AG09309 (cell line): ENCODE measurements at regions not wholly inside any gene's neighbourhood (a gene's known extent, or its start where the extent isn't known, plus 50 kb on each side); places are given as distances from the start of the nearest gene placed in this dataset.

Experiments used
- DNase-seq: peaks from one replicate; pipeline ENCODE4 v3.0.0-alpha.2; 2010; ENCODE audit warnings: low read depth
- H3K4me3 ChIP-seq: 2 replicates; pipeline ENCODE4 v1.5.1; 2011; ENCODE audit warnings: mild to moderate bottlenecking, low read depth, low read length, moderate library complexity; ENCODE audit not compliant: control insufficient read depth
- TF ChIP-seq, protein P1 (sequence below): IDR thresholded peaks from 2 replicates; pipeline ENCODE4 v1.5.1; 2011; ENCODE audit warnings: mild to moderate bottlenecking, low read depth, low read length, inconsistent platforms; ENCODE audit not compliant: insufficient read depth, control insufficient read depth; ENCODE audit errors: missing control alignments

DNA sequence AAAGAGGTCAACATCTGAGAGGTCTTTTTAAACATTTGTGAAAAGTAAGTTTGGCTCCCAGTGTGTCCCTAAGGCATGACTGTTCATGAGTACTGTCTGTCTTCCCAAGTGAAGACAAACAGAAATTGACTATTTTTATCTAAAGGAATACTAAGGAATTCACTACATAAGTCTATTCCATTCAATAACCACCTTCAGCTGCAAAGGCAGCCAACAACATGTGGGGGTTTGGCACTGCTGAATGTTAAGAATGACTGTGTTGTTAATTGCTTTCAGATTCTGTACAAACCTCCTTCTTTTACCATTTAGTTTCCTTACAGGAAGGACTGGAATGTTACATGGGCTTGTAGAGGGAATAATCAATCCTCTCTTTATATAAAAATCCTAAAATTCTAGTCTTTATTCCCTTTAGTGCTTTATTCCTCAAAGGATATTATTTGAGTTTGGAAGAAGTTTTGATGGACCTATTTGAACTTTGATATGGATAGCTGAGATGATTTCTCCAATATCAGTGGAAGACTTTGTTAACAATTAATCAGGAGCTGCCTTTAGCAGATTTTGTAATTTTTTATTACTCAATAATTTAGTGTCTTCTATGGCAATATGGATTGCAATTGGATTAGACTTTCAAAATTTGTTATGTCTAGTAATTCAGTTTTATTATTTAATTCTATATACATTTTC, 201.7 kb upstream of the CHRM3 start:
- TF ChIP-seq, protein P1, sequence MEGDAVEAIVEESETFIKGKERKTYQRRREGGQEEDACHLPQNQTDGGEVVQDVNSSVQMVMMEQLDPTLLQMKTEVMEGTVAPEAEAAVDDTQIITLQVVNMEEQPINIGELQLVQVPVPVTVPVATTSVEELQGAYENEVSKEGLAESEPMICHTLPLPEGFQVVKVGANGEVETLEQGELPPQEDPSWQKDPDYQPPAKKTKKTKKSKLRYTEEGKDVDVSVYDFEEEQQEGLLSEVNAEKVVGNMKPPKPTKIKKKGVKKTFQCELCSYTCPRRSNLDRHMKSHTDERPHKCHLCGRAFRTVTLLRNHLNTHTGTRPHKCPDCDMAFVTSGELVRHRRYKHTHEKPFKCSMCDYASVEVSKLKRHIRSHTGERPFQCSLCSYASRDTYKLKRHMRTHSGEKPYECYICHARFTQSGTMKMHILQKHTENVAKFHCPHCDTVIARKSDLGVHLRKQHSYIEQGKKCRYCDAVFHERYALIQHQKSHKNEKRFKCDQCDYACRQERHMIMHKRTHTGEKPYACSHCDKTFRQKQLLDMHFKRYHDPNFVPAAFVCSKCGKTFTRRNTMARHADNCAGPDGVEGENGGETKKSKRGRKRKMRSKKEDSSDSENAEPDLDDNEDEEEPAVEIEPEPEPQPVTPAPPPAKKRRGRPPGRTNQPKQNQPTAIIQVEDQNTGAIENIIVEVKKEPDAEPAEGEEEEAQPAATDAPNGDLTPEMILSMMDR = no peak
- no peak overlapping the region for H3K4me3 ChIP-seq
- peak; percentile 10 for DNase-seq

DNA sequence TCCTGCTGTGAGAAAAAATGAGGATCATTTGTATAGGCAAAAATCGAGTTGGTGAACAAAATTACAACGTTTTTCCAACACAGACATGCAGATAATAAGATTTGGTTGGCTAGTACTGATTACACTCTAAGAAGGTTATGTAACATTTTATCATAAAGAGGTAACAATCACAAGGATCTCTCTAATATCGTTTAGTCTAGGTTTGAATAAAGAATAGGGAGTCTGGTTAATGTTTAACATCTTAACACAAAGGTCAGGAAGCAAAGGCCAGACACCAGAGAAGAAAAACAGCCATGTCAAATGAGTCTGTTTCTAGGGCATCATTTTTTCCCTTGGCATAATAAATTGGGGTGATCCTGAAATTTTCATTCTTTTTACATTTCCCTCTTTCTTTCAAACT, 207.4 kb upstream of the CHRM3 start:
- TF ChIP-seq, protein P1 = no peak
- DNase-seq = no peak
- no peak overlapping the region for H3K4me3 ChIP-seq

DNA sequence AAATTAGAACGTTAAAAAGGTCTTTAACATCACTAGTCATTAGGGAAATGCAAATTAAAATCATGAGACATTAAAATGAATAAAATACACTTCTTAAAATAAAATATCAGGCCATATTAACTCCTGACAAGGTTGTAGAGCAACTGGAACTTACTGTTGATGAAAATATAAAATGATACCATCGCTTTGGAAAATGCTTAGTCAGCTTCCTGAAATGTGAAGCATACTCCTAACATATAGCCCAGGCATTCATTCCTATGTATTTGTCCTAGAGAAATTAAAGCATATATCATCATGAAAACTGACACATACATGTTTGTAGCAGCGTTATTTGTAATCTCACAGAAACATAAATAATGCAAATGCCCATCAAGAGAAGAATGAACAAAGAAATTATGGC, 211.5 kb upstream of the CHRM3 start:
- TF ChIP-seq, protein P1 = no peak

DNA sequence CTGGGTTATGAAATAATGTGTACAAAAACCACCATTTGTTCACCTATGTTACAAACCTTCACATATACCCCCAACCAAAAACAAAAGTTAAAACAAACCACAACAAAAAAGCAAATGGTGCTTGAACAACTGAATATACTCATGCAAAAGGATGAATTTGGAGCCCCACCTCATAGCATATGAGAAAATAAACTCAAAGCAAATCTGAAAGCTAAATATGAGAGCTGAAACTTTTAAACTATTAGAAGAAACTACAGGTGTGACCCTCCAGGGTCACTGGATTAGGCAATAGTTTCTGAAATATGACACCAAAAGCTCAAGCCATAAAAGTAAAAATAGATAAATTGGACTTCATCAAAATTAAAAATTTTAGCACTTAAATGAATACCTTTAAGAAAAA, 215.5 kb upstream of the CHRM3 start:
- H3K4me3 ChIP-seq = no peak overlapping the region
- TF ChIP-seq, protein P1 = no peak
- no peak for DNase-seq

More for the DNA sequence above, 211.5 kb upstream of the CHRM3 start:
- no peak for DNase-seq
- H3K4me3 ChIP-seq = no peak overlapping the region

DNA sequence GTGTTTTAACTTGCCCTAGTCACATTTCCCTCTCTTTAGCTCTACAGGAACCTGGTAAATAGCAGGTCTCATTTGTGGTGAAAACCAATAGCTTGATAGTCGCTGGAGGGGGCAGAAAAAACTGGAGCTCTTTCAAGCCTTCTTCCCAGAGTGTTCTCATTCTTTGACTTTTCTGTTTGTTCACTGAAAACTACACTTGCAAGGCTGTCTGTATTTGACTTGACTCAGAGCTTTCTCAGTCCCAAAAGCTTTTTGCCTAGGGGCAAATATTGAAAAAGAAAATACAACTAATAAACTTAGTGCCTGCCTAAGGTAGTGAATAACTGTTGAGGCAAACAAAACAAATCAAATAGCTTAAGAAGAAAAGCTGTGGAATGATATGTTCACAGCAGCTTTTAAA, 217.1 kb upstream of the CHRM3 start:
- H3K4me3 ChIP-seq = no peak overlapping the region
- no peak for DNase-seq
- TF ChIP-seq, protein P1 = no peak

DNA sequence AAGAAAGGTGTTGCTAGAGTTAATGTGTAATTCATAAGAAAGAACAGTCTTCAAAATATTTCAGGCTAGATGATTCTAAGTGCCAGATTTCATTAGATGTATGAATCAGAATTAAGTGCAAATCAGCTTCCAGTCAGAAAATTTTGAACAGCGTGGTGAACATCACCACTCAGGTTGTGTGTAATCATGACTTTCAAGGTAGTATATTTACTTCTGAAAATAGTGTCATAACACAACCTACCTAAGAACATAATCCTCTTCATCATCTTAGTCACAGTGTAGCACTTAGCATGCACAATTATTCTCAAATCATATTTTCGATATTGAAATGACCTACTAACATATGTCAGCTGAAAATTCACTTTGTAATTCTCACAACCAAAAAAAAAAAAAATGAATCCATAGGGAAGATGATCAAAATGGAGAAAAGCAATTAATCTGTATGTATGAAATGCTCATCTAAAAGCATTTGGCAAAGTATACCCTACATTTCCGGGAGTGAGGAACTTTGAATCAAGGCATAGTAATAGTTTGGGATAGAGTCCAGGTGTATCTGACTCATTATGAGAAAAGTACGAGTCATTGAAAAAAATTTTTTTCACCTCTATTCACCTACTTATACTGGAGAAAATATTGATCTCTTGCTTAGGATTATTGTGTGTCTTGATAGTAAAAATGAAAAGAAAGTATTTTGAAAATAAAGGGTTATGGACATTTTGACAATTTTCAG, 221.8 kb upstream of the CHRM3 start:
- no peak overlapping the region for H3K4me3 ChIP-seq
- TF ChIP-seq, protein P1 = no peak
- no peak for DNase-seq
